ENCODE measurements at regions not wholly inside any gene's neighbourhood (a gene's known extent, or its start where the extent isn't known, plus 50 kb on each side); places are given as distances from the start of the nearest gene placed in this dataset.
"Not testable (repeated sequence)": the region's sequence is repeated elsewhere in the genome, so short reads cannot be mapped to it uniquely, and the experiment has no call there.

GRCh38 chr7:411116-411515, 108.5 kb downstream of the PDGFA start:
- no CpG with 5 or more reads among the region's 24 CpGs for WGBS (ENCODE audit: extremely low coverage, insufficient coverage, low lambda C conversion rate)
- DNase-seq; H3K27me3 ChIP-seq (ENCODE audit: insufficient read depth, low read length, poor library complexity): not testable (repeated sequence)

DNA sequence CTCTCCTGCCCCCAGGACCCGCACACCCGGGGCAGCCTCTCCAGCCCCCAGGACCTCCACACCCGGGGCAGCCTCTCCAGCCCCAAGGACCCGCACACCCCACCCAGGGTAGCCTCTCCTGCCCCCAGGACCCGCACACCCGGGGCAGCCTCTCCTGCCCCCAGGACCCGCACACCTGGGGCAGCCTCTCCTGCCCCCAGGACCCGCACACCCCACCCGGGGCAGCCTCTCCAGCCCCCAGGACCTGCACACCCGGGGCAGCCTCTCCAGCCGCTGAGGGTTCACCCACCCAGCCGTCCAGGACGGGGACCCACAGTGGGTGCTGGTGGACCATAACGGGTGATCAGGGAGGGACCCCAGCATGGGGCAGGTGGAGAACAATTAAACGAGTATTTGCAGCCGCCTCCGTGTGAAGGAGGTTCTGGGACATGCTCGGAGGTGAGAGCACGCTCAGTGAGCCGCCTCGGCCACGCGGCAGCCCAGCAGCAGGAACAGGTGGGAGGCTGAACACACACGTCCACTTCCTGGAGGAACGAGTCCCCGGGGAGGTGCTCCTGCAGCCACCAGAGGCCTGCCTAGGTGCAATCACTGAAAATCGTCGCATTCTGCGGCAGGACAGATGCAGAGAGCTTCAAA, 107.9 kb downstream of the PDGFA start:
- no peaks in the 10 kb centered on the region for H3K27me3 ChIP-seq (ENCODE audit: insufficient read depth, low read length, poor library complexity)
- no peak overlapping the region for H3K27ac ChIP-seq (ENCODE audit: low read depth, low read length)
- no peaks in the 10 kb centered on the region for H3K79me1 ChIP-seq (ENCODE audit: low read length)
- H2BK120ac ChIP-seq (ENCODE audit: low read depth, low read length): no peak overlapping the region
- no peak overlapping the region for H3K4ac ChIP-seq (ENCODE audit: low read depth, low read length)
- no peak overlapping the region for H3K9ac ChIP-seq (ENCODE audit: low read length)
- no peak overlapping the region for H3K4me2 ChIP-seq (ENCODE audit: low read length)
- no peaks in the 10 kb centered on the region for H3K36me3 ChIP-seq (ENCODE audit: control insufficient read depth, insufficient read depth, low read length)
- H3K79me2 ChIP-seq (ENCODE audit: control insufficient read depth, insufficient read depth, low read length): no peaks in the 10 kb centered on the region
- no peak overlapping the region for H3K23ac ChIP-seq (ENCODE audit: low read length)
- no peak overlapping the region for H2BK5ac ChIP-seq (ENCODE audit: low read length)
- no peak overlapping the region for H3K18ac ChIP-seq (ENCODE audit: low read length)
- no peak overlapping the region for H3K56ac ChIP-seq (ENCODE audit: low read length)
- H3K4me1 ChIP-seq (ENCODE audit: control insufficient read depth, low read depth, low read length): no peaks in the 10 kb centered on the region
- H4K8ac ChIP-seq (ENCODE audit: low read depth, low read length): no peak overlapping the region
- no CpG with 5 or more reads among the region's 29 CpGs for WGBS (ENCODE audit: extremely low coverage, insufficient coverage, low lambda C conversion rate)
- no peak overlapping the region for H2BK15ac ChIP-seq (replicated peaks; ENCODE audit: low read depth)
- no peak overlapping the region for H4K5ac ChIP-seq (ENCODE audit: low read length)
- no peak for DNase-seq
- H2AK5ac ChIP-seq (ENCODE audit: low read length): no peak overlapping the region
- no peak overlapping the region for H3K4me3 ChIP-seq (ENCODE audit: low read length)

More at GRCh38 chr7:411116-411515, 108.5 kb downstream of the PDGFA start:
- H3K4me1 ChIP-seq (ENCODE audit: control insufficient read depth, low read depth, low read length); H3K18ac ChIP-seq (ENCODE audit: low read length); H2BK5ac ChIP-seq (ENCODE audit: low read length); H3K9ac ChIP-seq (ENCODE audit: low read length); H2BK120ac ChIP-seq (ENCODE audit: low read depth, low read length); H2BK15ac ChIP-seq (replicated peaks; ENCODE audit: low read depth); H3K4ac ChIP-seq (ENCODE audit: low read depth, low read length); H3K79me2 ChIP-seq (ENCODE audit: control insufficient read depth, insufficient read depth, low read length); H3K79me1 ChIP-seq (ENCODE audit: low read length); H3K56ac ChIP-seq (ENCODE audit: low read length); H3K36me3 ChIP-seq (ENCODE audit: control insufficient read depth, insufficient read depth, low read length); H2AK5ac ChIP-seq (ENCODE audit: low read length); H3K27ac ChIP-seq (ENCODE audit: low read depth, low read length); H3K23ac ChIP-seq (ENCODE audit: low read length); H3K4me3 ChIP-seq (ENCODE audit: low read length); H4K8ac ChIP-seq (ENCODE audit: low read depth, low read length); H3K4me2 ChIP-seq (ENCODE audit: low read length); H4K5ac ChIP-seq (ENCODE audit: low read length): not testable (repeated sequence)

DNA sequence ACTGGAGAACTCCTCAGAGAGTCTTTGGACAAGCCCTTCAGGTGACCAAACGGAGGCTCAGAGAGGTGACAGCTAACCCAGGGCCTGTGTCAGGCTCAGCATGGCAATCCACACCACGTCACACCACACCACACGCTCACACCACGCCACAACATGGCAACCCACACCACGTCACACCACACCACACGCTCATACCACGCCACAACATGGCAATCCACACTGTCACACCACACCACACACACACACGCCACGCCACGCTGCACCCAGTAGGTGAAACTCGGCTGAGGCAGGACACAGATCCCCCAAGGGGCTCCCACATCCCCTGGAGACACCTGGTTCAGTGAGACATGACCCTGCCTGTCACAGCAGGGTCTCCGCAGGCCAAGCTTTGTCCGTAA, 107.3 kb downstream of the PDGFA start:
- Histone ChIP-seq H2BK15ac (replicated peaks; ENCODE audit: low read depth) (no peak overlapping the region), H3K9ac (ENCODE audit: low read length) (no peak overlapping the region), H3K4me1 (ENCODE audit: control insufficient read depth, low read depth, low read length) (no peaks in the 10 kb centered on the region), H3K56ac (ENCODE audit: low read length) (no peak overlapping the region), H2AK5ac (ENCODE audit: low read length) (no peak overlapping the region), H3K23ac (ENCODE audit: low read length) (peak overlapping the region; percentile 73), H3K4ac (ENCODE audit: low read depth, low read length) (no peak overlapping the region), H3K18ac (ENCODE audit: low read length) (no peak overlapping the region), H3K27ac (ENCODE audit: low read depth, low read length) (no peak overlapping the region), H3K4me3 (ENCODE audit: low read length) (no peak overlapping the region), H2BK120ac (ENCODE audit: low read depth, low read length) (no peak overlapping the region), H4K5ac (ENCODE audit: low read length) (no peak overlapping the region), H3K36me3 (ENCODE audit: control insufficient read depth, insufficient read depth, low read length) (no peaks in the 10 kb centered on the region), H2BK5ac (ENCODE audit: low read length) (no peak overlapping the region), H4K8ac (ENCODE audit: low read depth, low read length) (no peak overlapping the region), H3K79me2 (ENCODE audit: control insufficient read depth, insufficient read depth, low read length) (no peaks in the 10 kb centered on the region), H3K4me2 (ENCODE audit: low read length) (no peak overlapping the region), H3K79me1 (ENCODE audit: low read length) (no peaks in the 10 kb centered on the region), H3K27me3 (ENCODE audit: insufficient read depth, low read length, poor library complexity) (no peaks in the 10 kb centered on the region)
- WGBS (ENCODE audit: extremely low coverage, insufficient coverage, low lambda C conversion rate): no CpG with 5 or more reads among the region's 13 CpGs
- no peak for DNase-seq

DNA sequence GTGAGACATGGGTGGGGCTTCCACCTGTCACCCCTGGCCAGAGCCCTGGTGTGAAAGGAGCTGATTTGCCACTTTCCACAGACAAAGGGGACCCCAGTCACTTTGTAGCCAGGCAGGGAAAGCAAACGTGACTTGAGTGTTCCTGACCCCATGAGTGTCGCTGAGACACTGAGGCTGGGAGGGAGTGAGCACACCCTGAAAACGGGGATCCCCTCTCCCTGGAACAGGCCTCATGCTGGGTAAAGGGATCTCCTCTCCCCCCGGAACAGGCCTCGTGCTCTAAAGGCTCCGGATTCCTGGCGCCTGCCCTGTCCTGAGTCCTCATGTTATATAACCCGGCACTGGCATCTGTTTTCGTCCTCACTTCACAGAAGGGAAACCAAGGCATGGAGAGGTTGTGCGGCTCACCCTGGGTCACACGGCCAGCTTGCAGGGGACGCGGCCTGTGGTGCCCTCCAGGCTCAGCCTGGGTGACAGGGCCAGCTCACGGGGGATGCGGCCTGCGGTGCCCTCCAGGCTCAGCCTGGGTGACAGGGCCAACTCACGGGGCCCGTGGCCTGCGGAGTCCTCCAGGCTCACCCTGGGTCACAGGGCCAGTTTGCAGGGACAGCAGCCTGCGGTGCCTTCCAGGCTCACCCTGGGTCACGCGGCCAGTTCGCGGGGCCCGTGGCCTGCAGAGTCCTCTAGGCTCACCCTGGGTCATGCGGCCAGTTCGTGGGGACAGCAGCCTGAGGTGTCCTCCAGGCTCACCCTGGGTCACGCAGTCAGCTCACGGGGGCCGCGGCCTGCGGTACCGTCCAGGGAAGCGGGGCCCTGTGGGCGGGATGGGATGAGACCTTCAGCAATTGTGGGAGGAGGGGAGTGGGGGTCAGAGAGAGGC, 104.7 kb downstream of the PDGFA start:
- Histone ChIP-seq H3K4ac (ENCODE audit: low read depth, low read length) (no peak overlapping the region), H3K27me3 (ENCODE audit: insufficient read depth, low read length, poor library complexity) (no peaks in the 10 kb centered on the region)

GRCh38 chr7:415646-416525, 103.8 kb downstream of the PDGFA start:
- H3K27ac ChIP-seq (ENCODE audit: low read depth, low read length): no peak overlapping the region

More for the DNA sequence above, 104.7 kb downstream of the PDGFA start:
- Histone ChIP-seq H2AK5ac (ENCODE audit: low read length) (no peak overlapping the region), H2BK5ac (ENCODE audit: low read length) (no peak overlapping the region), H3K23ac (ENCODE audit: low read length) (no peak overlapping the region), H3K9ac (ENCODE audit: low read length) (no peak overlapping the region), H3K36me3 (ENCODE audit: control insufficient read depth, insufficient read depth, low read length) (no peaks in the 10 kb centered on the region), H3K4me3 (ENCODE audit: low read length) (no peak overlapping the region), H3K27ac (ENCODE audit: low read depth, low read length) (no peak overlapping the region), H3K56ac (ENCODE audit: low read length) (no peak overlapping the region), H4K5ac (ENCODE audit: low read length) (no peak overlapping the region), H3K18ac (ENCODE audit: low read length) (no peak overlapping the region), H3K79me1 (ENCODE audit: low read length) (no peaks in the 10 kb centered on the region), H4K8ac (ENCODE audit: low read depth, low read length) (no peak overlapping the region), H2BK15ac (replicated peaks; ENCODE audit: low read depth) (no peak overlapping the region), H3K4me2 (ENCODE audit: low read length) (no peak overlapping the region), H3K4me1 (ENCODE audit: control insufficient read depth, low read depth, low read length) (no peaks in the 10 kb centered on the region), H2BK120ac (ENCODE audit: low read depth, low read length) (no peak overlapping the region), H3K79me2 (ENCODE audit: control insufficient read depth, insufficient read depth, low read length) (no peaks in the 10 kb centered on the region)
- no peak for DNase-seq
- WGBS (ENCODE audit: extremely low coverage, insufficient coverage, low lambda C conversion rate): no CpG with 5 or more reads among the region's 35 CpGs

More at GRCh38 chr7:415646-416525, 103.8 kb downstream of the PDGFA start:
- no peak overlapping the region for H3K4me3 ChIP-seq (ENCODE audit: low read length)
- no peaks in the 10 kb centered on the region for H3K79me2 ChIP-seq (ENCODE audit: control insufficient read depth, insufficient read depth, low read length)
- H3K56ac ChIP-seq (ENCODE audit: low read length): no peak overlapping the region
- WGBS (ENCODE audit: extremely low coverage, insufficient coverage, low lambda C conversion rate): no CpG with 5 or more reads among the region's 35 CpGs
- no peak overlapping the region for H3K4ac ChIP-seq (ENCODE audit: low read depth, low read length)
- no peak overlapping the region for H4K5ac ChIP-seq (ENCODE audit: low read length)
- no peaks in the 10 kb centered on the region for H3K79me1 ChIP-seq (ENCODE audit: low read length)
- DNase-seq: no peak
- no peak overlapping the region for H3K18ac ChIP-seq (ENCODE audit: low read length)
- no peak overlapping the region for H3K4me2 ChIP-seq (ENCODE audit: low read length)
- H3K27me3 ChIP-seq (ENCODE audit: insufficient read depth, low read length, poor library complexity): no peaks in the 10 kb centered on the region
- no peak overlapping the region for H2AK5ac ChIP-seq (ENCODE audit: low read length)
- H3K36me3 ChIP-seq (ENCODE audit: control insufficient read depth, insufficient read depth, low read length): no peaks in the 10 kb centered on the region
- H2BK15ac ChIP-seq (replicated peaks; ENCODE audit: low read depth): no peak overlapping the region
- H3K4me1 ChIP-seq (ENCODE audit: control insufficient read depth, low read depth, low read length): no peaks in the 10 kb centered on the region
- H2BK120ac ChIP-seq (ENCODE audit: low read depth, low read length): no peak overlapping the region
- no peak overlapping the region for H3K23ac ChIP-seq (ENCODE audit: low read length)
- H4K8ac ChIP-seq (ENCODE audit: low read depth, low read length): no peak overlapping the region
- no peak overlapping the region for H2BK5ac ChIP-seq (ENCODE audit: low read length)
- H3K9ac ChIP-seq (ENCODE audit: low read length): no peak overlapping the region
